ENCODE measurements at regions not wholly inside any gene's neighbourhood (a gene's known extent, or its start where the extent isn't known, plus 50 kb on each side); places are given as distances from the start of the nearest gene placed in this dataset.
A peak's percentile ranks its signal among the peaks of the same experiment; 100 is the strongest.

- DNase-seq = no peak
Measured at GRCh38 chr2:28694364-28694763, 57.3 kb upstream of the PPP1CB start.

- peak; percentile 9 for DNase-seq
Measured at GRCh38 chr2:28695245-28695647, 56.4 kb upstream of the PPP1CB start.

GRCh38 chr2:28696261-28696660 lies 55.4 kb upstream of the PPP1CB start:
- DNase-seq = no peak

- no peak for DNase-seq
Measured at GRCh38 chr2:28697602-28698149, 54.0 kb upstream of the PPP1CB start.

- no peak for DNase-seq
Measured at GRCh38 chr2:28698545-28698944, 53.1 kb upstream of the PPP1CB start.

Measured in DMS79 treated with DMSO at 0.1 percent for 48 hours (cell line).